ENCODE measurements at regions not wholly inside any gene's neighbourhood (a gene's known extent, or its start where the extent isn't known, plus 50 kb on each side); places are given as distances from the start of the nearest gene placed in this dataset.

GRCh38 chr11:27930946-27931345, 177.0 kb downstream of the KIF18A start:
- TF ChIP-seq CTCF (conservative IDR thresholded peaks at IDR 0.05 in 1 of 2, IDR thresholded peaks at IDR 0.05 in 1 of 2; ENCODE audit: extremely low read depth in 1 of 2, insufficient read depth in 1 of 2, low read depth in 1 of 2, low read length in 2 of 2) (no peak), EZH2 (IDR thresholded peaks at IDR 0.05; ENCODE audit: borderline replicate concordance, low read length) (no peak)
